NCI-H2107 treated with DMSO at 0.1 percent for 48 hours (cell line): ENCODE measurements at regions not wholly inside any gene's neighbourhood (a gene's known extent, or its start where the extent isn't known, plus 50 kb on each side); places are given as distances from the start of the nearest gene placed in this dataset.
"Not testable (repeated sequence)": the region's sequence is repeated elsewhere in the genome, so short reads cannot be mapped to it uniquely, and the experiment has no call there.

Experiments used
- DNase-seq: peaks from one replicate; lab custom pipeline; 2025; ENCODE audit not compliant: unreplicated experiment; lab: John Stamatoyannopoulos, UW

DNA sequence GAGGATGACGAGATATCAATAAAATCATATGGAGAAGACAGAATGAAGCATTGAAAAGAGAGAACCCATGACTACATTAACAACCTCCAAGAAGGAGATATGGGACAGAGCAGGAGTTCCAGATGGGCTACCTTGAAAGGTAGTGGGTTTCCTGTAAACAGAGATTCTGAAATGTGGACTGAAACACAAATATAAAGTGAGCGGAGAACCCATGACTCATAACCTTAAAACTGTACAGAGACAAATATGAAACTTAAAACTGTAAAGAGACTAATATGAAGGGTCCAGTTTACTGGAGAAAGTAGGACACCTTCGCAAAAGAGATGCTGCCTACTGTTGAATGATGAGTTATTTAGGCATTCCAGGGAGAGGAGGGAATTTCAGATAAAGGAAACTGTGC lies 383.7 kb downstream of the CAAP1 start:
- no peak for DNase-seq

DNA sequence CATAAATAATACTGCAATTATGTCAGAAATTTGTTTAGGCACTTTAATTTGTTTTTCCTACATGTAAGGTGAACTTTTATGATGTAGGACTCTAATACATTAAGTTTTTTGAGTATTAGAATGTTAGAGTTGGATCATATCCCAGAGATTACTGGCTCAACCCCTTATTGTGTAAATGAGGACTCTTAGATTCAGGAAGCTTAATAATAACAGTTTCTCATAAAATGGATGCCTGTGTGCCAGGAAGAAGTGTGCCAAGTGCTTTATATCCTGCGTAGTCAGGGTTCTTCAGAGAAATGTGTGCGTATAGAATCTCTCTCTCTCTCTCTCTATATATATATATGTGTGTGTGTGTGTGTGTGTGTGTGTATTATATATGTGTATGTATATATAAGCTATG lies 388.5 kb downstream of the CAAP1 start:
- no peak for DNase-seq

DNA sequence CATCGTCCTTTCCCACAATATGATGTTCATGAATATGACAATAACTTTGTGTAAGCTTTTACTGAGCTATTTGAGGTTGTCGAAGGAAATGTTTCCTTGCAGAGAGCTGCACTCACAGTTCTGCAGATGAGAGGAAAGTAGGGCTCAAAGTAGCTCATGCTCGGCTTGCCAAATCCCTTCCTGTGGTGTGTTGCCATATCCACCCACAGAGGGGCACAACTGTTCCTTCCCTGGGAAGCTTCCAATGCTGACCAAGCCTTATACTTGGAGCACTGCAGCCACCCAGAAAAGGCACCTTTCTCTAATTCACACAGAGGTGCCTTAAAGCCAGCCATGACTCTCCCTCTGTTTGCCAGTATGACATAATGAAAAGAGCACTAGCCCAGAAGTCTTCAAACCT lies 390.3 kb downstream of the CAAP1 start:
- no peak for DNase-seq

DNA sequence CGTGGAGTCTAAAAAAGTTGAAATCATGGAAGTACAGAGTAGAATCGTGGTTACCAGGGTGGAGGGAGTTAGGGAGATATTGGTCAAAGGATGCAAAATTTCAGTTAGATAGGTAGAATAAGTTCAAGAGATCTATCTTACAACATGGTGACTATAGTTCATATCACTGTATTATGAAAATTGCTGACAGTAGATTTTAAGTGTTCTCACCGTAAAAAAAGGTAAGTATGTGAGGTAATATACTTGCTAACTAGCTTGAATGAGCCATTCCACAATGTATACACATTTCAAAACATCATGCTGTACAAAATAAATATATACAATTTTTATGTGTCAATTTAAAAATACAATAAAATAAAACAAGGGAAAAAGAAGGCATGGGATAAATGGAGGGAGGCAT lies 392.1 kb downstream of the CAAP1 start:
- DNase-seq: no peak

DNA sequence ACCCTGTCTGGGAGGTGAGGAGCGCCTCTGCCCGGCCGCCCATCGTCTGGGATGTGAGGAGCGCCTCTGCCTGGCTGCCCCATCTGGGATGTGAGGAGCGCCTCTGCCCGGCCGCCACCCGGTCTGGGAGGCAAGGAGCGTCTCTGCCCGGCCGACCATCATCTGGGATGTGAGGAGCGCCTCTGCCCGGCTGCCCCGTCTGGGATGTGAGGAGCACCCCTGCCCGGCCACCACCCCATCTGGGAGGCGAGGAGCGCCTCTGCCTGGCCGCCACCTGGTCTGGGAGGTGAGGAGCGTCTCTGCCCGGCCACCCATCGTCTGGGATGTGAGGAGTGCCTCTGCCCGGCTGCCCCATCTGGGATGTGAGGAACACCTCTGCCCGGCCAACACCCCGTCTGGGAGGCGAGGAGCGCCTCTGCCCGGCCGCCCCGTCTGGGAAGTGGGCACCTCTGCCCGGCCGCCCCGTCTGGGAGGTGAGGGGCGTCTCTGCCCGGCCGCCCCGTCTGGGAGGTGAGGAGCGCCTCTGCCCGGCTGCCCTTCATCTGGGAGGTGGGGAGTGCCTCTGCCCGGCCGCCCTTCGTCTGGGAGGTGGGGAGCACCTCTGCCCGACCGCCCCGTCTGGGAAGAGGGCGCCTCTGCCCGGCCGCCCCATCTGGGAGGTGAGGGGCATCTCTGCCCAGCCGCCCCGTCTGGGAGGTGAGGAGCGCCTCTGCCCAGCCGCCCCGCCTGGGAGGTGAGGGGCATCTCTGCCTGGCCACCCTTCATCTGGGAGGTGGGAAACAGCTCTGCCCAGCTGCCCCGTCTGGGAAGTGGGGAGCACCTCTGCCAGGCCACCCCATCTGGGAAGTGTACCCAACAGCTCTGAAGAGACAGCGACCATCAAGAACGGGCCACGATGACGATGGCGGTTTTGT lies 399.7 kb downstream of the CAAP1 start:
- DNase-seq: not testable (repeated sequence)

DNA sequence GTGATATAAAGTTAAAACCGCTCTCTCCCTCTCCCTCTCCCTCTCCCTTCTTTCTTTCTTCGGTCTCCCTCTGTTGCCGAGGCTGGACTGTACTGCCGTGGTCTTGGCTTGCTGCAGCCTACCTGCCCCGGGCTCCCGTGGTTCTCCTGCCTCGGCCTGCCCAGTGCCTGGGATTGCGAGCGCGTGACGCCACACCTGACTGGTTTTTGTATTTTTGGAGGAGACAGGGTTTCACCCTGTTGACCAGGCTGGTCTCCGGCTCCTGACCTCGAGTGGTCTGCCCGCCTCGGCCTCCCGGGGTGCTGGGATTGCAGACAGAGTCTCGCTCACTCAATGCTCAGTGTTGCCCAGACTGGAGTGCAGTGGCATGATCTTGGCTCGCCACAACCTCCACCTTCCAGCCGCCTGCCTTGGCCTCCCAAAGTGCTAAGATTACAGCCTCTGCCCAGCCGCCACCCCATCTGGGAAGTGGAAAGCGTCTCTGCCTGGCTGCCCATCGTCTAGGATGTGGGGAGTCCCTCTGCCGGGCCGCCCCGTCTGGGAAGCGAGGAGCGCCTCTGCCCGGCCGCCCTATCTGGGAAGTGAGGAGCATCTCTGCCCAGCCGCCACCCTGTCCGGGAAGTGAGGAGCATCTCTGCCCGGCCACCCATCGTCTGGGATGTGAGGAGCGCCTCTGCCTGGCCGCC lies 400.5 kb downstream of the CAAP1 start:
- not testable (repeated sequence) for DNase-seq

DNA sequence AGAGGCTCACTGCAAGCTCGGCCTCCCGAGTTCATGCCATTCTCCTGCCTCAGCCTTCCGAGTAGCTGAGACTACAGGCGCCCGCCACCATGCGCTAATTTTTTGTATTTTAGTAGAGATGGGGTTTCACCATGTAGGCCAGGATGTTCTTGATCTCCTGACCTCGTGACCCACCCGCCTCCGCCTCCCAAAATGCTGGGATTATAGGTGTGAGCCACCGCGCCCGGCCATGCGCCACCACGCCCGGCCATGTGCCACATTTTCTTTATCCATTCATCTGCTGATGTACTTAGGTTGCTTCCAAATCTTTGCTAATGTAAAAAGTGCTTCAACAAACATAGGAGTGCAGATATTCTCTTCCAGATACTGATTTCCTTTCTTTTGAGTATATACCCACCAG lies 408.6 kb downstream of the CAAP1 start:
- no peak for DNase-seq

DNA sequence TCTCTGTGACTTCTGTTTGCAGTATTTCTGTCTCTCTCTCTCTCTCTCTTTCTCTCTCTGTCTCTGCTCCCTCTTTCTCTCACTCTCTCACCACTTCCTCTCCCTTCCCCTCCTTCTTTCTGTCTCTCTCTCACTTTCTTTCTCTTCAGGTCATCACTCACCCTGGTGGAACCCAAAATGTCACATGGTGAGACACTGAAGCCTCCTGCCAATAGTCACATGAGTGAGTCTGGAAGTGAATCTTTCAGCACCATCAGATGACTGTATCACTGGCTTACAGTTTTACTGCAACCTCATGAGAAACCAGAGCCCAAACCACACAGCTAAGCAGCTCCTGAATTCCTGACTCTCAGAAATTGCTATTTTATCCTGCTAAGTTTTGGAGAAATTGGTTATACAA lies 414.6 kb downstream of the CAAP1 start:
- DNase-seq: no peak

DNA sequence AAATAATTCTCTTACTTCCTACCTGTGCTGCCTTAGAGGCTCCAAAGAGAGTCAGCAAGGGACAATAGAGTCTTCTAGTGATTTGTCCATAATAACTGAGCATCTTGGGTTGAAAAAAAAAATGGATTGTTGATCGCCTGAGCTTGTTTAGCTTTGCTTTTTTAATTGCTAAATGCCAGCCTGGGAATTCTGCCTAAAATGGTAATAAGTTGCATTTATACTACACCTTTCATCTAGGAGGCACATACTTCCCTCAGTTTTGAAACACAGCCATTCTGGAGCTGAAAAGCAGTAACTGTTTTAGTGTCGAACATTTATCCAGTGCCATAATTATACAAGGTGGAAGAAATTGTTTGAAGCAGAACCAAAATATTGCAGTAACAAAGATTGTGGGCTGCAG lies 421.3 kb downstream of the CAAP1 start:
- DNase-seq: no peak

DNA sequence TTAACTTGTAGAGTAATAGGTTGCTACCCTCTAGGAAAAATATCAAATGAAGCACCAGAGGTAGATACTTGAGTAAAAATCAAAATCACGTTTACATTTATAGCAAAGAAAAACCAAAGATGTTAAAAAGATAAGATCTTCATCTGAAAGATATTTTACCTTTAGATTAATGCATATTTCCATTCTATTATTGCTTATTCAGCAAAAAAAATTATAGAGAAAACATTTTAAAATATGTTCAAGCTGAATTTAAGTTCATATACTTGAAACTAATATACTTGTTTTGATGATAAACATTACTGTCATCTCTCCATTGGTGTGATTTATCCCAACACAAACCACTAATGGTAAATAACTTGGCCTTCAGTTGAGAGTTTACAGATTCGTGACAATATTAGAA lies 422.3 kb downstream of the CAAP1 start:
- no peak for DNase-seq

DNA sequence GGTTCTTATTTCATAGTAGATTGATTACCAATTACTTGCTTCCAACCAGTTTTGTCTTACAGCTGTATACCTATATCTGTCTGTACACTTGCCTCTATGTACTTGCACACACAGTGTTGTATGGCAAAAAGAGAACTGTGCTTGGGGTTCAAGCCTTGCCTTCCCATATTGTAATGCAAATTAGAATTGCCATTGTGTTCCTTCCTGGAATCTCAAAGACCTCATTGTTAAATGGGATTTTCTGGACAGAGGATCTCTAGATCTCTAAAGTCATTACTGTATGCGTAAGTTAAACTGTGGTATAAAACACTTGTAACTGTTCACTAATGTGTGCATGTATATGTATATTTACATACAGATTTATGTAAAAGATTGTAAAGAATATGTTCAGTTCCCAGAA lies 428.8 kb downstream of the CAAP1 start:
- DNase-seq: no peak

DNA sequence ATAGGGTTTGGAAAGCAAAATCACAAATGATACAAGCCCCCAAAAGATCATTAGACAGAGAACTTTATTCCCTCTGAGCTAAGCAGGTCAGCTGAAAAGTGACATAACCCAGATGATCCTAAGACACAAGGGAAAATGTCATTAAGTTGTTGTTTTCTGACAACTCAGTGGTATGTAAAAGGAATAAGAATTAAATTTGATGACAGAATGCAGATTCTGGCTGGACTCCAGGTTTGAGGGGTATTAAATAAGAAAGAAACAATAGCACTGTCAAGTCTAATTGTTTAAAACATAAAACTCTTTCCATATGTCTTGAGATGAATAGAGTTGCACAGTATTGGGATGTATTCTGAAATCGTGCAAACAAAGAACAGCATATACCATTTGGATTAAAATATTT lies 429.9 kb downstream of the CAAP1 start:
- no peak for DNase-seq

DNA sequence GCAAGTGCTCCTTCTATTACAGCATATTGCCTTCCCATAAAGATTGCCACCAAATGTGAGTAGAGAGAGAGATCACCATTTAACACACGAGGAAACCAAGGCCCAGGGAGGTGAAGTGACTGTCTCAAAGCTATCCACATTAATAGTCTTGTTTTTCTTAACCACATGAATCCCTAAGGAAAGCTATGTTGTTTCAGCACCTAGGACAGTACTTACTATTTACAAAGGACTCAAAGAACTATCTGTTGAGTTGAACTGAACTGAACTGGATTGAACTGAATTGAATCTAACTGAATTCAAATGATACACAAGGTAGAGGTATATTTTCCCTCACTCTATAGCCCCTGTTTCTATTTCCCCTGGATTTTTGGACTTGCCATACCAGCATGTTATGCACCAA lies 430.4 kb downstream of the CAAP1 start:
- DNase-seq: no peak

DNA sequence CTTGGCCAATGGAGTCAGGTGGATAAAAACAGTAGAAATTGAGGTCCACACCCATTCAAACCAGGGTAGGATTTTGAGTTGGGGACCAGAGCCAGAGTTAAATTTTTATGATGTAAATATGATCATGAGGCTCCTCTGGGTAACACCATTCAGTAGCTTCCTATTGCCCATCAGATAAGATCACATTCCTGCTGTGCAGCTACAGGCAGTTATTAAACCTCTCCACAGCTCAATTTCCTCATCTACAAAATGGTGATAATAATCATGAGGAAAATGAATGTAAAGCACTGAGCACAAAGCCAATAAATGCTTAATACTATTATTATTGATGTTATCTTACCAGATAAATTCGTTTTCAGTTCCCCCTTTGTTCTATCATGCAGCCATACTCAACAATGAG lies 432.0 kb downstream of the CAAP1 start:
- DNase-seq: no peak

DNA sequence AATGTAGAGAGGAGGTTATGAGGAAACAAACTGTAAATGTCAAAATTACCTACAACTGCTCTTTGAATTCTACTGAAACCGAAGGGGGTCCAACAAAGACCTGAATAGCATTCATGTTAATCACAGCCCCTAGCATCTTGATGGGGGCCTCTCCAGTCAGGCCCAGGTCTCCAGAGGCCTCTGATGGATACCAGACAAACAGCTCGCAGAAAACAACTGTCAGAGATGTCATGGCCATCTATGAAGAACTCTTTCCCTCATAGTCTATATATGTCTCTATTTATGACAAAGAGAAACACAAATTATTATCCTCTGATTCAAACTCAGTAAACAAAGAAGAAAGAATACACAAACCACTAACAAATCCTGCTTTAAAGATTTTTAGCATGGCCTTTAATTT lies 432.6 kb downstream of the CAAP1 start:
- DNase-seq: no peak

DNA sequence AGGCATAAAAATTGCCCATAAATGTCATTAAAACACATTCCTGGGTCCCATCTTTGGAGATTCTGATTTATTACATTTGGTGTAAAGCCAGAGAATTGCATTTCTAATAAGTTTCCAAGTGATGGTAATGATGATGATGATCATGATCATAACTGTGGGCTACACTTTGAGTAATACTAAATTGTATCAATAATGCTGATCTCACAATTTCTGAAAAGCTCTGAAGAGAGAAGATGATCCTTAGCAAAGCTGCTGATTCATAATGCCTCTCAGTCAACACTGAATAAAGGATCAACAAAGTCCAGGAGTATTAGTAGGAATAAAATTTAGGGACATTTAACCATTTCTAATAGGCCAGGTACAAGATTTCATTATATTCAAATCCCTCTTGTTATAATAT lies 434.5 kb downstream of the CAAP1 start:
- DNase-seq: no peak

DNA sequence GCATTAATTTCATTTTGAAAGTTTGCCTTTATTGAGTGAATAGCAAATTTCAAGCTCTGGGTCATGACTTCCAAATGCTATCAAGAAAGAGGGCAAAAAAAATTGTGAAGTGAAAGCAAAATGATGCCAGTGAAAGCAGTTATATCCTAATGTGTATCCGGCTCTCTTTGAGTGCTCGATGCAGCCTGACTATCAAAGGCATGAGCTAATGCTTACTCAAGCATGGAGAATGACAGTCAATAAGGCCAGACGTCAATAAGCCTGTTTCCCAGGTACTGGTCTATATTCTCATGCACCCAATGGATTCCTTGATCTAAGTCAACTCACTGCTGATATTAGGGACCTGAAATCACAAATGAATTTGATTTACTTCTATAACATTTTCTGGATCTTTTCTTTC lies 435.5 kb downstream of the CAAP1 start:
- DNase-seq: no peak

DNA sequence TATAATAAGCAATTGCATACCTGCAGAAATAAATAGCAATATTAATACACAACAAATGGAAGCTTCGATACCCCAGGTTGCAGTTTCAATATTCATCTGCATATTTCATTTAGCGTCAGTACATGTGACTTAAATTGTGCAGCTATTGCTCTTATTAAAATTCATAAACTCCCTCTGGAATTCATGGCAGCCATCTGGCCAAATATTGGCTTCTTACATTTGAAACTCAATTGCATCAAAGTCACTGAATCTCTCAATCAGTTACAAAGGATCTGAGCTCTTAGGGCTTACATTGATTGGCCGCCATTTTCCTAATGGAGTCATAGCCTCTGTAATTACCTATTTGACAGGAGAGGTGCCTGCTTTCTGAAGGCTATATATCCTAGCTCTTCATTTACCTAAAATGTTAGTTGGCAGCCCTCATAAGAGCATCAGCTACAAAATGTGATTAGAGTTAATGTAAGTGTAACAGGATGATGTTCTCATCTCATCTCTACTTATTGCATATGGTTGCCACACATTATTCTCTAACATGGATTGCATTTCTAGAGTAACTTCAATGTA lies 453.5 kb downstream of the CAAP1 start:
- no peak for DNase-seq

DNA sequence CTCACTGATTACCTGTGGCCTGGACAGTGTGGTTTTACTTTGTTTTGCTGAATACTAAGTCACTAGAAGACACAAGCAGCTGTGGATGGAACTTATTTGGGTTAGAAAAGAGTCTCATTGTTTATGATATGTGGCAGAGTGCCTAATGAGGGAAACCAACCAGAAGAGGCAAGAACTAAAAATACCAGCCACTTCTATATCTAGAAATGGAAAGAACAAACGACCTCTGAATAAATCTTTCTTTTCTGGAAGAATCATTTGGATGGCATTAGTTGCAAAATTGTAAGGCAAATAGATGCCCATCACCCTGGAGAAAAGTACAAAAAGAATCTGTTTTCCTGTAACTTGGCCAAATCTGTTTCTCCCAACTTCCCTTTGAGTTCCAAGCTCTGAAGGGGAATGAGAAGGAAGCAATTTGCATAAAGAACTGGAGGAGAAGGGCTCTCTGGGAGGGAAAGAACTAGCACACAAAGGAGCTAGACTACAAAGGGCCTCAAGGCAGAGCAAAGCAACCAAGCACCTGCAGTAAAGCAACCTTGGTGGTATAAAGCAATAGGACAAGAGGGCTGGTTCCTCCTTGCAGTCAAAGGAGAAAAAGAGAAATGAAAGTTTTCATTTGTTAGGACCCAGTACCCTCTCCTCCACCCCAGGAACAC lies 455.4 kb downstream of the CAAP1 start:
- DNase-seq: no peak

DNA sequence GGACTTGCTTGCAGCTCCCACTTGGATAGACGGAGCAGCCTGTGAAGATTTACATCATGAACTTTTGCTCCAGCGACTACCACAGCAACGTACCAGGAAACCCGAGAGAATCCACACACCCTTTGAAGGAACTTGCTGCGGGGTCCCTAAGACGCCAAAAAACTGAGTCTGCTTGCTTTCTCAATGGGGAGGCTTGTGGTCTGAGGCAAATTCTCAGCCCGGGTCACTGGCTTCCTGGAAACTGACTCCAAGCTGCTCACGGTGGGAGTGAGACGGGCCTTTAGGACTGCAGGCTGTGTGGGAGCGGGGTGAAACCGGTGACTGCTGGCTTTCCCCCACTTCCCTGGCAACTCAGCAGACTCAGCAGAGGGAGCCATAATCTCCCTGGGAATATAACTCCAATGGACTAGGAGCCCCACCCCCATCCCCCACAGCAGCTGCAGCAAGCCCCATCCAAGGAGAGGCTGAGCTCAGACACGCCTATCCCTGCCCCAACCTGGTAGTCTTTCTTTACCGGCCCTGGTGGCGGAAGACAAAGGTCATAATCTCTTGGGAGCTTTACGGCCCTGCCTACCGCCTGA lies 466.0 kb downstream of the CAAP1 start:
- DNase-seq: no peak

DNA sequence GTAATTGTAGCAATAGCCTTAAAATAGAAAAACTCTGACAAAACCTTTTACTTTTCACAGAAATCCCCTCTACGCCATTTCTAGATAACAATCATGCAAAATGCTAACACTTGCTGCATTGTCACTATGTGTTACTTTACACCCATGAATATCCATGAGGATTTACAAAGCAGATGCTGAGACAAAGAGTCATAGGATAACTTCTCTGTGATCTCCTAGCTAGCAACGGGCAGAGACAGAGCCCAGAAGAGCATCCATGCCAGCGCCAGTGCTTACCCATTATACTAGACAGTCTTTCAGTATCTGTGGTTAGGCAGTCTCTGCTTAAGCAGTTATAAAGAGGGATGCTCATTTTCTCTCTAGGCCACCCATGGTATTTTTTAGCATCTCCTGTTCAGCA lies 474.1 kb downstream of the CAAP1 start:
- no peak for DNase-seq
